Glomerular endothelial cell (primary cell): ENCODE measurements at regions not wholly inside any gene's neighbourhood (a gene's known extent, or its start where the extent isn't known, plus 50 kb on each side); places are given as distances from the start of the nearest gene placed in this dataset.
"Not testable (repeated sequence)": the region's sequence is repeated elsewhere in the genome, so short reads cannot be mapped to it uniquely, and the experiment has no call there.

Source experiments
- DNase-seq: peaks from one replicate; pipeline ENCODE4 v3.0.0-alpha.2; 2011; ENCODE audit warnings: low read depth, low spot score; ENCODE audit errors: extremely low read depth

DNA sequence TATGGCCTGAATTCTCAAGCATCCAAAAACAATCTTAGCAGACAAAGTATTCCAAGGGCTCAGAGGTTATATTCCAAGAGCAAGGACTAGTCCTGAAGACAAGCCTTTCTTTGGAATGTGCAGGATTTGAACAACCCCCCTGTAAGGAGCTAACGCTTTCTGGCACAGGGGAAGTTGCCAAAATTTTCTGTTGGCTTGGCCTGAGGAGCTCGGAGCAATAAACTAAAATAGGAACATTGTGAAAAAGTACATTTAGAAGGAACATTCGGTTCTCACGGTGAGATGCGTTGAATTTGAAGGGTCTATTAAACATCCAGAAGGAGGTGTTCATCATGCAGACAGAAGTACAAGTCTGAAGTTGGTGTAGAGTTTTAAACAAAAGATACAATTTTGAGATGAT lies 1030.5 kb upstream of the CELF2 start:
- no peak for DNase-seq

DNA sequence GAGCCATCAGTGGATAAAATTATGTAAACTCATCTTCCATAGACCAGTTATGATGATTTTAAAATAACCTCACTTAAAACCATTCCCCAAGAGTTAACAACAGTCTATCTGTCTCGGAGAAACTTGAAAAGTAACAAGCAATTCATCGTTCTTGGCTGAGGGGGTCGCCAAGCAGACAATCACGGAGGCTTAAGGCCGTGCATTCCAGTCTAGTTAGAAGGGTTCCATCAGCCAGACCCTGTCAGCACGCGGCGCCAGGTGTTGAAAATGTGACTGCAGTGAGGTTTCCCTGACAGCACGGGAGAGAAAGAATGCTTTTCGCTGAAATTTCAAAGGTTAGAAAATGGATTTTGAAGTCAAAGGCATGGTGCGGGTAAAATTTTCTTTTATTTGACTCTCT lies 1025.0 kb upstream of the CELF2 start:
- DNase-seq, result no peak

DNA sequence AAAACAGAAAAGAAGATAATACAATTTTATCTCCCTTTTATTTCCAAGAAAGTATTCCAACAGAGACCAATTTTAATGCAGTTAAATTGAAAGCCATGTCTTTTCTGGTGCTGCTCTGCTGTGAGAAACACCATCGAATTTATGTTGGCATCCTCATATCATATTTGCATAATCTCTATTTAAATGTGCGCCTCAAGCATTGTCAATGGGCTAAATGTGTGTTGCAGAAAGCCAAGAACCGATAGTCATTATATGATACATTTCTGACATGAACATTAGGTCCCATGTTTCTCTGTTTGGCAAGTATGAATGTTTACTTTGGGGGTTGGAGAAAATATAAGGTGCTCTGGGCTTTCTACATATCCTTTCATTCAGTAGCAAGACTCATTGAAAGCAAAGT lies 1023.5 kb upstream of the CELF2 start:
- DNase-seq, result no peak

DNA sequence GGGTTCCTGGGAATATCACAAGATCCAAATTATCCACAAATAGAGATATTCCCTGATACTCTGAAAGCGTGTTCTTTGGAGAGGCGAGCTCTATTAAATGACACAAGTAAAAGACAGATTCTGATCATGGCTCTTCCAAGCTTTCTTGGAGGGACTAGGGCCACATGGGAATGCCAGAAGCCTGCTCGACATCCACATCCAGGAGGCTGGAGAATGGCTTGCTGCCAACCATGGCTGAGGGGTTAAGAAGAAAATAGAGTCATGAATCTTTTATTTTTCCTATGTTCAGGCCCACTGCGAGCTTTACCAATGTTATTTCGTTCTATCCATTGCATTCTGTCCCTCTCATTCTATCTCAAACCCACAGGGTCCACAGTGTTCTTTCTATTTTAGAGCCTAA lies 1018.0 kb upstream of the CELF2 start:
- DNase-seq, result no peak

DNA sequence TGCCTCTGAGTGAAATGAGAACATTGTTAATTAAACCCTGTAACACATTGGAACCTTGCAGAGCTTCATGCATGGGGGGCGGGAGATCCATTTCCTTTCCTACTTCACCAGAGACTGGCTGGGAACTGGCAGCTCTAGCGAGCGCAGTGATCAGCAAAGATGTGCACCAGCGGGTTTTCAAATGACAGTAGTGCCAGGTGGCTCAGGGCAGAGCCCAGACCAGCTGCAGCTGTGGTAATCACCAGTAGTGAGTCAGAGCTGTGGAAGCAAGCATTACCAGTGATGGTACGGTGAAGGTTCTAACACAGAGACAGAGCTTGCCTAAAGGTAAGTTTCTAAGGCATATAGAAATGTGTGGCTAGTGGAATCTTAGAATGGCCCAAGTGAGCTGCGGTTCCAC lies 1009.7 kb upstream of the CELF2 start:
- no peak for DNase-seq

DNA sequence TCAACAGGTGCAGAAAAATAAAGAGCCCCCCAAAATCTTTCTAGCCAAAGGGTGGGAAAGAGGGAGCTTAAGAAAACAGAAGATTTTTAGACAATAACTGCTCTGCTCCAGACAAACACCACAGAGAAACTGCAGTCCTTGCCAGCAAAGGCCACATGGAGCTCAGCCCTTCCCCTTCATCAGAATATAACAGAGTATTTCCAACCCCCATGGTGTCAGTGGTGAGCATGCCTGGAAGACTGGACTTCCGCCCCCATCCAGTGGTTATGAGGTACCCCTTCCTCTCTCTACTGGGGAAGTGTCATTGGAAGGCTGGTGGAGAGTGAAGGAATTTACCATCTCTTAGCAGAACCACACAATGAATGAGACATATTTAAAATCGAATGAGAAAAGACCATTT lies 1007.3 kb upstream of the CELF2 start:
- no peak for DNase-seq

DNA sequence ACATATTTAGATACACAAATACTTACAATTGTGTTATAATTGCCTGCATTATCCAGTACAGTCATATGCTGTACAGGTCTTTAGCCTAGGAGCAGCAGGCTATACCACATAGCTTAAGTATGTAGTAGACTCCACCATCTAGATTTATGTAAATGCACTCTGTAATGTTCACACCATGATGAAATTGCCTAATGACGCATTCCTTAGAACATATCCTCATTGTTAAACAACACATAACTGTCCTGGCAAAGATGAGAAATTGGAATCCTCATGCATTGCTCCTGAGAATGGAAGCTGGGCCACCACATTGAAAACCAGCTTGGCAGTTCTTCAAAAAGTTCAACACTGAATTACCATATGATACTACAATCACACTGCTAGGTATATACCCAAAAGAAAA lies 1002.8 kb upstream of the CELF2 start:
- DNase-seq, result no peak

DNA sequence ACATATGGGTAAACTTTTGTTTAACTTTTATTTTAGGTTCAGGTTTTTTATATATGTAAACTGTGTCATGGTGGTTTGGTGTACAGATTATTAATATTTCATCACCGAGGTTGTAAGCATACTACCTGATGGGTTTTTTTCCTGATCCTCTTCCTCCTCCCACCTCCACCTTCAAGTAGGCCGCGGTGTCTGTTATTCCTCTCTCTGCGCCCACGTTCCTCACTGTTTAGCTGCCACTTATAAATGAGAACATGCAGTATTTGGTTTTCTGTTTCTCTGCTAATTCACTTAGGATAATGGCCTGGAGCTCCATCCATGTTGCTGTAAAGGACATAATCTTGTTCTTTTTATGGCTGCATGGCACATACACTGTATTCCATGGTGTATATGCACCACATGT lies 1000.0 kb upstream of the CELF2 start:
- DNase-seq, result no peak

DNA sequence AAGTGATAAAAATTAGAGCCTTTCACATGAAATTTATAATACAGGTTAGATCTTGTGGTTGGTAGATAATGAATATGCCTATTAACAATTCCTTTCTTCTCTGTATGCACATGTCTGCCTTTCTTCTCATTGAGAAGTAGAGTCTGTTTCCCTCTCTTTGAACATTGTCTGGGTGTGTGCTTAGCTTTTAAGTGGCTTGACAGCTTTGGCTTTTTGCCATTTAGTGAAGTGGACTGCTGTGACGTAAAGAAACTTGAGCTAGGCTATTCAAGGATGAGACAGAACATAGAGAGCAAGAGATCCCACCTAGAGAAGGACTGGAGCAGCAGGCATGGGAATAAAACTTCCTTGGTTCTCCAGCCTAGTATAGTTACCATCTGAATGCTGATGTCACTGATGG lies 996.7 kb upstream of the CELF2 start:
- no peak for DNase-seq

DNA sequence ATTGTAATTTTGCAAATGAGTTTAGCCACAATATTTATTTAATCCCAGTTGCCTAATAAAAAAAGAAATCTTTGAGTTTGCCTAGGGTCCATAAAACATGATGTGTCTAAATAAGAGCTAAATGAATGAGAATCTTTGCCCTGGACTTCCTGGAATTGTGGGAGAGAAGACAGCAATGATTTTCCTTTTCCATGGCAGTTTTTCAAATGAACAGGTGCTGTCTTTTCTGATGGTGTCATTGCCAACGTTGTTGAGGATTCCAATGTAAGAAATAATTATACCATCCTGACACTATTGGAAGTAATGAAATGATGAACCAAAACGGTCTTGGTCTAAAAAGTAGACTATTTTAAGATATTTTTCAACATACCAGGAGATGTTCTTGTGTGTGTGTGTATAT lies 984.7 kb upstream of the CELF2 start:
- no peak for DNase-seq

DNA sequence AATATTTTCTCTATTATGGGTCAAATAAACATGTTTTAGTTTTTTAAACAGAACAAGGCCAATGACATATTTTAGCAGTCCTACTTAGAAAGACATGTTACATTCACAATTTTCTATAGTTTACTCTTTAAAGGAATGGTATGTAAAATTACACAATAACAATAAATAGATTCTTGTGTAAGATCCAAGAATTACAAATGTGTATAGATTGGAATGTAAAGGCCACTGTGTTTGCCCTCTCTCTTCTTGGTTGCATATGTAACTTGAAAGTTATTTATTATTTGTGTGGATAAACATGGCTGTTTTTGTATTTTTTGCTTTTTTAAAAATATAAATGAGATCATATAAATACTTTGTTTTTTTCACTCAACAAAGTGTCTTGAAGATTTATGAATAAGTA lies 979.3 kb upstream of the CELF2 start:
- DNase-seq, result no peak

DNA sequence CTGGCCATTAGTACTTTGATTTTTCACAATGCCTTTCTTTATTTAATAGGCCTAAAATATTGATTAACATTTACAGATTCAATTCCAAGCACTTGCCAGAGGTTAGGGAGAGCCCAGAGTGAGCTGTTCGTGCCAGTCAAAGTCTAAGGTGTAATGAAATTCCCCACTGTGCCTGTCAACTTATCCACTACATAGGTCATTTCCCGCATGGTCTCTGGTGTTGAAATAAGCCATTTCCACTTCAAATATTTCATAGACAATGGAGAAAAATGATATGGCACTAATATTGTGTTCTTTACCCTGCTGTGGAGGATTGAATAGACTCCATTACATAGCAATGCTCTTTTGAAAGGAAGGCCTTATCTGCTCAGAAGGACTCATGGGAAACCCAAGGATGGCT lies 978.1 kb upstream of the CELF2 start:
- no peak for DNase-seq

DNA sequence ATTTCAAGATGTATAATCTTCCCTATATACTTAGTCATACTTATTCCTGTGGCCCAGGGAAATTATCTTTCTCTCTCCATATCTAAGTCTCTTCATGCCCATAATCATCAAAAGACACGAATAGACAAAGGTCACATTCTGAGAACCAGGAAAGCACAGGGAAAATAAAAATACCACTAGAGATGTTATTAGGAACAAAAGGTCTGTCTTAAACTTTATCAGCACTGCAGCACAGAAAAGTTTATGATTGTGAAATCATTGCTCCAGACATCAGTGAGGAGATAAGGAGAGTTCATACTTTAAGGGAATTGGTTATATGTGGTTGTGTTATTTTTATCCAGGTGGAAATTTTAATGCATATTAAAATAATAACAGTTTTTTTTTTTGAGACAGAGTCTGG lies 974.6 kb upstream of the CELF2 start:
- no peak for DNase-seq

DNA sequence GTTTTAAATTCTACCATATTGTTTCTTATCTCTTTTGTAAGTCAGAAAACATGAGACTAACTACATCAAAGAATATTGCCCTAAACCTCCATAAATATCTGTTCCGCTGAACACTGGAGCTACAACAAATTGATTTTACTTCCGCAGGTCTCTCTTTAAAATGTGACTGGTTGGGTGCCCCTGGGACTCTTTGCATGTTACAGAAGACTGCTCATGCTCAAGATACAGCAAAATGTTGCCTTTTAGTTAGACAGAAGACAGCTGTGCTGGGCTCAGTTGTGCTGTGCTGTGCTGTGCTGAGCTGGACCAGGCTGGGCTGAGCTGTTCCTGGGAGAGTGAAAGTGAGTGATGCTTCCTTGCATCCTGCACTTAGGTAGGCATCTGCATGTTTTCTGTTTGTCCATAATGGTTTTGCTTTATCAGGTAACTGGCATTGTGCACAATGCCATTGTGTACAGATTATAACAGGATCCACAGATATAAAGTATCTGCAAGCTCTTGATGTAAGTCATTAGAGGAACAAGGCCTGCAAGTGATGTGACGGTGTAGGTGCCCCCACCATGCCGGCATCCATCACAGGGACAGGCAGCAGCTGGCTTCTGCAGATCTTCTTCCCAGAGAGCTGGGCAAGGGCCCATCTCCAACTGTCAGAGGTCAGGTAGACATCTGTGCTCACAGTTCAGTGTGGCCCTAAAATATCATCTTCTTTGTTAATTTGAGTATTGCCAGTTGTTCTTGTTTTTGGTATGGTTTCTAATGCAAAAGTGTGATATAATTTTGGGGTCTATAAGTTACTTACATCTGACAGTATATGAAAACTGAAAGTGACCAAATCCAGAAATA lies 972.5 kb upstream of the CELF2 start:
- DNase-seq, result no peak

DNA sequence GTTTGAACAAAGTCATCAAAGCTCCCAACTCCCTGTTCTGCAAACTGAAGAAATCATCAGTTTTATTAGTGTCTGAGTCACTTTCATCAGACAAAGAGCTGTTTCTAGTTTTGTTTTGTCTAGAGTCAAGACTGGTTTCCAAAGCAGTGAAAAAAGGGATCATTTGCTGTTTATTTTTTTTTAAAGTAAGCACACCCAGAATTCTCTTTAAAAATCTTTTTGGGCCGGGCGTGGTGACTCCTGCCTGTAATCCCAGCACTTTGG lies 972.0 kb upstream of the CELF2 start:
- DNase-seq, result no peak

DNA sequence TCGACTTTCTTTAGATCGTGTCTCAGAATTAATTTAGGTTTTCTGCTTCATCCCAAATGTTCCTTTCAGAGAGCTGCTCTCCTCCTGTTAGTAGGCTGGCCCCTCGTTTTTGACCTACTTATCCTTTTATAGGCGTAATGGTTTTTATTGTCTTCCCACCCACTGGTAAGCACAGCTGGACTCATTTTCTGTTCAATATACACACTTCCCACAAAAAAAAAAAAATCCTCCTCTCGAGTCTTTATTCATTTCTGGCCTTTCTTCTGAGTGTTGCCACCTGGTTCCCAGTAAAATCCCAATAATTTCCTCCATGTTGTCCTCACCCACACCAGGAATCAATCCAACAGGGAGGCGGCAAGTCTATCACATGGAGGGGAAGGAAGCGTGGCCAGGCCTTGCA lies 970.2 kb upstream of the CELF2 start:
- DNase-seq, result no peak

DNA sequence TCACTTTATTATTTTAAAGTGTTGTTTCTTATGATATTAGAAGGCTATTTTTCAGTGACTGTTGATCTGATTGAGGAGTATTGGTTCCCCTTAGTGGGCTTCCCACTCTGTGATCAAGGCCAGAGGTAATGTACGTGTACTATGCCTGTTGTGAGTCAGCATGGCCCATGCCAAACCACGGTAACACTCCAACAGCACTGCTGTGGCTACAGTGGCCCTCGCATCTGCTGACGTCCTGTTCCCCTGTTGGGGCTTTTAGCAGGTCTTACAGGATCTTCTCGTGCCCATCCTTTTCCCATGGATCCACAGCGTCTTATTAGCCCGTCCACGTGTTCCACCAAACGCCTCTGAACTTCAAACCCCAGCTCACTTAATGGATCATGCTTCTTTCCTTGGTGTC lies 964.6 kb upstream of the CELF2 start:
- no peak for DNase-seq

DNA sequence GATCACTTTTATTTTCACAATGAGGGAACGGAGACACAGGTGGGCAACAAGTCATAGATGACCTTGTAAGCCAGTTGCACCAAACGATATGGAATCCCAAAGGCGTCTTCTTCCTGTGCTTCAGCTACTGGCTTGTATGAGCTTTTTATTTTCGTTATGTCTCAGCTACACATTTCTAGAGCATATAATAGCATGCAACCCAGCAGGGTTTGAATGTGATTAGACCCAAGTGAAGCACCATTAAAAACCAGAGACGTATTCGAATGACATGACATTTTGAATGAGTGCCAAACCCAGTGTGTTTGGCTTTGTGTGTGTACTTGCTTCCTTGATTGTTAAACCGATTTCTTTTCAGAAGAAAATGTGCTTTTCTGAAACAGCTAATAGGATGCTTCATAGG lies 963.2 kb upstream of the CELF2 start:
- DNase-seq, result no peak

DNA sequence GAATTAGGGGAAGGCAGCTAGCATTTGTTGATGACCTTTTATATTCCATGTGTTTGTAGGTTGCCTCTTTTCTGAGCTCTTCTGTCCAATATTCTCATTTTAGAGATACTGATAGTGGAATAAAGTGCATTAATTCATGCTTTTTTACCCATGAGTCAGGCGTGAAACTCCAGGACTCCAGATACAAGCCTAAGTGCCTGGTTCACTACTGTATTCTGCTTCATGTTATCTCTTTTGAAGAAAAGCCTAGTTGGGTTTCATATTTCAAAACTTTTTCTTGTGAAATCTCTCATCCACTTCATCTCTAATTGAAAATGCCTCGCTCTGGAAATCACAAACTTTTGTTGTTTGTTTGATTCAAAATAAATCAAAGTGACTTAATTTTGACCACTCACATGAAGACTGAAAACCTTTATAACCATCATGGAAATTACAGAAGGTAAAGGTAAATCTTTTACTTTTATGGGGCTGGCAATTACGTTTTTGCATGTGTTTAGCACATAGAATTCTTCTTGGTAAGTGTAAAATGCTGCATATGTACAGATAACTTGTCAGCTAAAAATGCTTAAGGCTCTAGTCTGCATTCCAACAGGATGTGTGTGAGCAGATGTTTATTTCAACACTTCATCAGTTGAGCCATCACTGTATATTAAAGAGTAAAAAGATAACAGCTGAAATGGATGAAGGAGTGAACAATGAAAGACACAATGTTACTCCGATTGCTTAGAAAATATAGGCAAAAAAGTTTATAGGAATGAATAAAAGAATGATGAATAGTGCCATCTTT lies 961.8 kb upstream of the CELF2 start:
- no peak for DNase-seq

DNA sequence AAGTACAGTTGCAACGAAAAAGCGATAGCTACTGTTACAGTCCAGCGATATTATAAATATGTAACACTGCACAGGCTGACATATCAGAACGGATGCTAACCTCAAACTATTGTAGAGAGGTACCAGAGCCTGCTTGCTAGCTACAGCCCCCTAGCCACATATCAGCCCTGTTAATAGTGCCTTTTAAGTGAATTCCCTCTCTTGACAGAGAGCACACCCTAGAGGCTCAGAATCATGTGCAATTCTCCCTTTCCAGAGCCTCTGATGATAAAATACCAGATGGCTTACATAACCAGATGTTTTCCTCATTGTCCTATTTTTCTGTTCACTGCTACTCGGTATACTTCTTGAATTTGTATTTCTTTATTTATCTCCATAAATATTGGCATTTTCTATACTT lies 960.7 kb upstream of the CELF2 start:
- no peak for DNase-seq

DNA sequence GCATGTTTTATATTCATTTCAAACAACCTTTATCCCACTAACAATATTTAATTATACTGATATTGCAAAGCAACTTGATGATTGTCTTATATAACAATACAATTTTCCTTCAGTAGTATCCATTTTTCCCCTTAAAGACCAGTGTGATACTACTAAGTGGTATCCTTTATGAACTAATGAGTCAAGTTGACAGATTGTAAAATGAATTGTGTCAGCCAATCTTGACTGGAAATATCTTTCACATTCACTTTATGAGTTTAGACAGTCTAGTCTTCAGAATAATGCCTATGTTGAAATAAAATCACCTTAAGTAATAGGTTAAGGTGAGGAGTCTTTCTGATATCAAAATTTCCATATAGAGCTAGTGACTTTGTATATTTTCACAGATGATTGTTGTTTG lies 950.0 kb upstream of the CELF2 start:
- no peak for DNase-seq

DNA sequence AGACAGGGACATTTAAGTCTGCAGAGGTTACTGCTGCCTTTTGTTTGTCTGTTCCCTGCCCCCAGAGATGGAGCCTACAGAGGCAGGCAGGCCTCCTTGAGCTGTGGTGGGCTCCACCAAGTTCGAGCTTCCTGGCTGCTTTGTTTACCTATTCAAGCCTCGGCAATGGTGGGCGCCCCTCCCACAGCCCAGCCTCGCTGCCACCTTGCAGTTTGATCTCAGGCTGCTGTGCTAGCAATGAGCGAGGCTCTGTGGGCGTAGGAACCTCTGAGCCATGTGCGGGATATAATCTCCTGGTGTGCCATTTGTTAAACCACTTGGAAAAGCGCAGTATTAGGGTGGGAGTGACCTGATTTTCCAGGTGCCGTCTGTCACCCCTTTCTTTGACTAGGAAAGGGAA lies 942.8 kb upstream of the CELF2 start:
- not testable (repeated sequence) for DNase-seq

DNA sequence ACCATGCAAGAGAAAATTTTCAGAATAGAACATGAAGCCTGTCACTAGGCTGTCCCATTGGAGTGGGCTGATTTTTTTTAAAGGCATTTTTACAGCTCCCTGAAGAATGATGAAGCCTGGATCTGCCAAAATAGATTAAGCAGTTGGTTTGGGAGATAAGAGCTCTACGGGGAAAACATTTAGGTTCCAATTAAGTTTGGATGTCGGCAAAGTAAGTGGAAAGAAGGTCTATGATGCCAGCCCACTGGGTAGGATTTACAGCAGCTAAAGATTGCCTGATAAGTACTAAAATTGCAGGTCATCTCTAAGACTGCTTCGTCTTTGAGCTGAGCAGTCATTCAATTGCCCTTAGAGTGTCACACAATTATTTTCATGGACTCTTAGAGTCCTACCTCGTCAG lies 939.2 kb upstream of the CELF2 start:
- no peak for DNase-seq
